GM12872 (cell line): ENCODE measurements at regions not wholly inside any gene's neighbourhood (a gene's known extent, or its start where the extent isn't known, plus 50 kb on each side); places are given as distances from the start of the nearest gene placed in this dataset.

Experiments
- TF ChIP-seq, protein P1 (sequence below): IDR thresholded peaks from 3 replicates; pipeline ENCODE4 v1.5.1; 2011; ENCODE audit warnings: low read depth, mild to moderate bottlenecking, low read length, moderate library complexity; ENCODE audit not compliant: insufficient read depth

DNA sequence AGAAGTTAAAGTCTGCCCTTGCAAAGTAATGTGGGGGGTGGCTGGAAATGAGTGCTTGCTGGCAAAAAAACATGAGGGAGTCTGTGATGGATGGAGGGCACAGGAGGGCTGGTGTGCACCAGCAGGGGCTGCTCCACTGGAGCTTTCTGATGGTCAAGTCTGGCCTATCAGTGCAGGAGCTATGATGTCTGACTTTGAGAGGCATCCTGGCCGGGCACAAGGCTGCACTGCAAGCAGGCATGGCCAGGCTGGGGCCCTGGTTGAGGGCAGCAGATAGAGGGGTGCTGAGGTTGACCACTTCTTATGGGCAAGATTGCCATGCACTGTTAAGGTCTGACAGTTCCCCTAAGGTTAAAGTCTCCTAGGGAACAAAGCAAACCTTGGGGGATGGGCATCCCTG, 1140.2 kb downstream of the FAM133A start:
- TF ChIP-seq, protein P1, sequence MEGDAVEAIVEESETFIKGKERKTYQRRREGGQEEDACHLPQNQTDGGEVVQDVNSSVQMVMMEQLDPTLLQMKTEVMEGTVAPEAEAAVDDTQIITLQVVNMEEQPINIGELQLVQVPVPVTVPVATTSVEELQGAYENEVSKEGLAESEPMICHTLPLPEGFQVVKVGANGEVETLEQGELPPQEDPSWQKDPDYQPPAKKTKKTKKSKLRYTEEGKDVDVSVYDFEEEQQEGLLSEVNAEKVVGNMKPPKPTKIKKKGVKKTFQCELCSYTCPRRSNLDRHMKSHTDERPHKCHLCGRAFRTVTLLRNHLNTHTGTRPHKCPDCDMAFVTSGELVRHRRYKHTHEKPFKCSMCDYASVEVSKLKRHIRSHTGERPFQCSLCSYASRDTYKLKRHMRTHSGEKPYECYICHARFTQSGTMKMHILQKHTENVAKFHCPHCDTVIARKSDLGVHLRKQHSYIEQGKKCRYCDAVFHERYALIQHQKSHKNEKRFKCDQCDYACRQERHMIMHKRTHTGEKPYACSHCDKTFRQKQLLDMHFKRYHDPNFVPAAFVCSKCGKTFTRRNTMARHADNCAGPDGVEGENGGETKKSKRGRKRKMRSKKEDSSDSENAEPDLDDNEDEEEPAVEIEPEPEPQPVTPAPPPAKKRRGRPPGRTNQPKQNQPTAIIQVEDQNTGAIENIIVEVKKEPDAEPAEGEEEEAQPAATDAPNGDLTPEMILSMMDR, result no peak

DNA sequence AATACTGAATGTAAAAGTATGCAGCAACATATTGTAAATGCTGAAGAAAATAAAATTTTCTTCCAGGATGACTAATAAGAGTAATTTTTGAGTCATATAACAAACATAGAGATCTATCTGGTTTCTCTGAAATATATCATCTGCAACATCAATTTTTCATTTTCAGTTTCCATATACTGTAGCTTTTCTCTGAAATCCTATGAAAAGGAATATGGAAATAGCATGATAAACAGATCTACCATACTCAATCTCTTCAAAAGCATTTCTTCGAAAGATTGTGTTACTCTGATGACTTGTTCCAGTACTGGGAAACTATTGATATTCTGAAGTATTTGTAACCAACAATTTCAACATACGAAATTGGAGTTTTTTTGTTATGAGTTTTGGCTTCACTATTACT, 1156.7 kb downstream of the FAM133A start:
- TF ChIP-seq, protein P1, result no peak

DNA sequence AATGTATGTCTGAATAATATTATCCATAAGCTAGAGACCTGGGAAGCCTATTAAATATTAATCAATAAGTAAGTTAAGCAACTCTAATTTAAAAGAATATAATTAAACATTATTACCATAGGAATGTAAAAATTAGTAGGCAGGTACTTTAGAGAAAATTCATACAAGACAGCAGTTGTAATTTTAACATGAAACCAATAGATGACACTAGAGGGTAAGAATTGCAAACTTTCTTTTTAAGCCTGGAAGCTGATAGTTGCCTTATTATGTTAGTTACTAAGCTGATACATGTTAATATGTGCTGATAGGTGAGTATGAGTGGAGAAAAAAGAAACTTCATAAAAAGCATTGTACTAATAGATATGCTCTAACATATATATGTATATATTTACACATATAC, 1157.4 kb downstream of the FAM133A start:
- TF ChIP-seq, protein P1, result peak; percentile 18; the same call in 1 of the 3 replicates

- TF ChIP-seq, protein P1, result no peak
Observed at GRCh38 chrX:94834226-94834625, 1160.2 kb downstream of the FAM133A start.

- TF ChIP-seq, protein P1, result no peak
Observed at GRCh38 chrX:94850811-94851210, 1176.8 kb downstream of the FAM133A start.

- TF ChIP-seq, protein P1, result no peak
Observed at GRCh38 chrX:94854251-94854650, 1180.2 kb downstream of the FAM133A start.

GRCh38 chrX:94871640-94872039, 1197.6 kb downstream of the FAM133A start:
- TF ChIP-seq, protein P1, result no peak

DNA sequence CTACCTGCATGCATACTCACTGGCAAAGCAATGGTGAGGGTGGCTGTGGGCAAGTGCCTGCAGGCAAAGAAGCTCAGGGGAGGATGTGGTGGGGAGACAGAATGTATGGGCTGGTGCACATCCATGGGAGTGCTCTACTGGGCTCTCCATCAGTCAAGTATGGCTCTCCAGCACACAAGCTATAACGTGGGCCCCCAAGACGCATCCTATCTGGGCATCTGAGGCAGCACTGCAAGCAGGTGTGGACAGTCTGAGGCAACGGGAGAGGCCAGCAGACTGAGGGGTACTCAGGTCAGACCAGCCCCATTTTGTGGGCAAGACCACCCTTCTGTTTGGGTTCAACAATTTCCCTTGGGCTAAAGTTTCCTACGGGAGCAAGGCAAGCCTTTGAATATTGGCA, 1227.8 kb downstream of the FAM133A start:
- TF ChIP-seq, protein P1, result no peak
